GM19455 (cell line): ENCODE measurements at regions not wholly inside any gene's neighbourhood (a gene's known extent, or its start where the extent isn't known, plus 50 kb on each side); places are given as distances from the start of the nearest gene placed in this dataset.

ENCODE experiments used
- ATAC-seq: cut with Tn5 transposase; IDR thresholded peaks from one replicate; pipeline ENCODE4 v1.9.1; 2021; ENCODE audit not compliant: unreplicated experiment

DNA sequence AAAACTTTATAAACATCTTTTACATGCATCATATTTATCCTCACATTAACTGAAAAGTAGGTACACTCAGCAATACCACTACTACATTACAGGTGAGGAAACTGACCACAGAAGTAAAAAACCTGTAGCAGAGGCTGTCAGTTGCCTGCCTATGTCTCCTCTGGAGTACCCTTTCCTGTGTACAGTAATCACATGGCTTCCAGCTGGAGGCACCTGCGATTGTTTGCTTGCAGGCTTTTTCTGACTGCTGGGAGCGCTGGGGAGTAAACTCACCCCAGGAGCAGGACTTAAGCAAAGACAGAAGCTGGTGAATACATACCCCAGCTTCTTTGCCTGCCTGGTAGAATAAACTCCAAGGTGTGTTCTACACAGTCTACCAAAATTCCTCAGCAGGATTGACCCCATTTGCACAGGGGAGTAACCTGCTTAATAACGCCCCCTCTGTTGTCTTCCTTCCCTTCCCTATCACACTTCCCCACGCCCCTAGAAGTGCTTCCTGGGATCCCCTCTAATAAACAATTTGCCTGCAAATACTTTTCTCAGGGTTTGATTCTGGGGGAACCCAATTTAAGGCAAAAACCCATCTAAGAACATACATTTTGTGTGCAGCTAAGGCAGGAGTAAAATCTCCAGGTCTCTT is 138.9 kb downstream of the PTH2R start:
- ATAC-seq: no peak

DNA sequence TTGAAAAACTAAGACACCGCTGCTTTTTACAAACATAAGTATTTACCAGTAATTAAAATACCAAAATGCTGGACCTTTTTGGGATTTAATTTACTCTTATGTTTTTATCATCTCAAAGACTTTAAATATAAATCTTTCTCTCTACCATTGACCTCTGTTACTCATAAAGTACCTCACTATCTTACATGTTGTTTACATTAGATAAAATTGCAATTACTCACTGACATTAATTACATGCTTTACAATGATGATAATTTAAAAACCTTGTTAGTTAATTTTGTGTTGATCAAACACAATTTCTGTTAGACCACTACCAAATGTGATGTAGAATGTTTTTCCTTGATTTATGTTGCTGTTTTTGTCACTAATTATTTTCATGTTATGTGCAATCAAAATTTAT is 139.5 kb downstream of the PTH2R start:
- no peak for ATAC-seq

DNA sequence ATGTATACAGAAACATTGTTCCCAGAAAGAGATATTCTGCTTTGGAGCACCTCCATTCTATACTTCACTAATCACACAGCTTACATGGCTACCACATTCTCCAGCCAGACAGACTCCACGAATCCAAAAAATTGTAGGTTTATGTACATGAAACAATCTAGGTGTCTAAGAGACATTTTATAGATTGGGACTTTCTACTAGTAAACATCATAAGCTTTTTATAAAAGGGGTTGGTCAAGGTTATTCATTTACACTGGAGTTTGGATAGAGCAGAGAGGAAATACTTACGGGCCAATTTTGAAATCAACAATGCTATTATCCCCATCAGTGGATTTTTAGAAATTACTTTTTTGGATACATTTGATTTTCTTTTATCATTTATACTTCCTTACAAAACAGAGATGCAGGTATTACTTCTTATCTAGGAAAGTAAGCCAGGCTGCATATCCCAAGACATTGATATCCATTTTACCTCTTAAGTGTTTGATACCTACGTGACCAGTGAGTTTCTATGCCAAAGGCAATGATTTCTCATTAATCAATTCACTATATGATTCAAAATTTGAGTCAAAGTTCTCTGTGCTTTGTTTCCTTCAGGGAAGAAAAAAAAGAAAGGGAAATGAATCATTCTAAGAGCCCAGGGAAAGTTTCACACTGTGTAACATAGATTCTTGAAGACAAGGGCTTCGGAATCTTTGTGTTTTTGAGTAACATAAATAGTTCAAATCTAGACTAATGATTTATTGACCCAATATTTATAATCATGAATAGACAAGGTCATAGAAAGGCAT is 140.5 kb downstream of the PTH2R start:
- no peak for ATAC-seq

DNA sequence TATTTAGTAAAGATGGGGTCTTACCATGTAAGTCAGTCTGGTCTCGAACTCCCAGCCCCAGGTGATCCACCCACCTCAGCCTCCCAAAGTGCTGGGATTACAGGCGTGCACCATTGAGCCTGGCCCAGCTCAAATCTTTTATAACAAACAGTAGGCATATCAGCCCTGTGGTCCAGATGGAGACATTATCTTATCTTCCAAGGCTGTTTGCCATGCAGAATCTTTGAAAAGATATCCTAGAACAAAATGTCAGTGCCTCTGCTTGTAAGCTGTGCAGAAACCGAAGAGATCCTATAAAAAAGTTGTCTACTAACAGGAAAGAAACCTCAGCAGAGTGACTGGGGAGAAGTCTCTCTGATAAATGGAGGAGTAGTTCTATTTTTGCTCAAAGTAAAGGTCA is 142.1 kb downstream of the PTH2R start:
- no peak for ATAC-seq

DNA sequence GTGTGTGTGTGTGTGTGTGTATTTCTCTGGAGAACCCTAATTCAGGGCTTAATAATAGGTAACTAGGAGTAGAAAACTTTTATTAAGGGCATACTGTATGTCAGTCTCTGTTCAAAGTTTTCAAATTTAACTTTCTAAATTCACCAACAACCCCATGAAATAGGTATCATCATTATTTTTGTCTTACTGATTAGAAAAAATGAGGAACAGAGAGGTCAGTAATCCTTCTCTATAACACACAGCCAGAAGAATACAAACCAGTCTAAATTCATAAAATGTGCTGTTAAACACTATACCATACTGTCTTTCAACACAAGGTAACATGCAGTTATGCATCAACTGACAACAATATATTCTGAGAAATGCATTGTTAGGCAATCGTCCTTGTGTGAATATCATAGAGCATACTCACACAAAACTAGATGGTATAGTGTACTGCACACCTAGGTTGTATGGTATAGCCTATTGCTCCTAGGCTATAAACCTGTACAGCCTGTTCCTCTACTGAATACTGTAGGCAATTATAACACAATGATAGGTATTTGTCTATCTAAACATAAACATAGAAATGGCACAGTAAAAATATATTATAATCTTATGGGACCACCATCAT is 143.1 kb downstream of the PTH2R start:
- ATAC-seq: no peak

DNA sequence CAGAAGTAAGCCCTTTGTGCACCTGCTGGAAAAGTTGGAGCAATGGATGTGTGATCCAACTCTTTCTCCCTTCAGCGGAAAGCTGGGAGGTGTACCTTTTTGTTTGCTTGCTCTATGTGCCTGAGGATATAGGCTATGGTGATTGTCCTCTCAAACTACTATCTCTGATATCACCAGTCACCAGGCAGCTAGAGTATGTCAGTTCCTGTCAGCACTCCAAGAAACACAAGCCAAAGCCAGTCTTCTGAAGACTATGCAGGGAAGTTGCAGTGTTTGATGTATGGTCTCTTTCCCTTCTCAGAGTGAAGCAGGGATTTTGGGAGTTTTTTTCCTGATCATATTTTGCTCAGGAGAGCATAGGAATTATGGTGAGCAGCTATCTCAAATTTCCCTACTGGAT is 146.4 kb downstream of the PTH2R start:
- ATAC-seq: no peak

DNA sequence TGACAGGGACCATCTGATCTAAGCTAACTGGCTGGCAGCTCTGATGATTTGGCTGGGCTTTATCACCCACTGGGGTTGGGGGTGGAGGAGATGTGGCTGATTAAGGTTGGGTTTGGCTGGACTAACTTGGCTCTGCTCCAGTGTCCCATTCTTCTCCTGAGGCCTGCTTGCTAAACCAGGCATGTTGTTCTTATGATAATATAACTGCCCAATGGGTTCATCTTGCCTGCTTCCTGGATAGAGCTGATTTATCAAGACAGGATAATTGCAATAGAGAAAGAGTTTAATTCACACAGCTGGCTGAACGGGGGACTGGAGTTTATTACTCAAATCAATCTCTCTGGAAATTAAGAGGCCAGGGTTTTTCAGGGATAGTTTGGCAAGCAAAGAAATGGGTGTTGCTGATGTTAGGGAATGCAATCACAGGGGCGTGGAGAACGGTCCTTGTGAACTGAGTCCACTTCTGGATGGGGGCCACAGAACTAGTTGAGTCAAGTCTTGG is 150.4 kb downstream of the PTH2R start:
- no peak for ATAC-seq

DNA sequence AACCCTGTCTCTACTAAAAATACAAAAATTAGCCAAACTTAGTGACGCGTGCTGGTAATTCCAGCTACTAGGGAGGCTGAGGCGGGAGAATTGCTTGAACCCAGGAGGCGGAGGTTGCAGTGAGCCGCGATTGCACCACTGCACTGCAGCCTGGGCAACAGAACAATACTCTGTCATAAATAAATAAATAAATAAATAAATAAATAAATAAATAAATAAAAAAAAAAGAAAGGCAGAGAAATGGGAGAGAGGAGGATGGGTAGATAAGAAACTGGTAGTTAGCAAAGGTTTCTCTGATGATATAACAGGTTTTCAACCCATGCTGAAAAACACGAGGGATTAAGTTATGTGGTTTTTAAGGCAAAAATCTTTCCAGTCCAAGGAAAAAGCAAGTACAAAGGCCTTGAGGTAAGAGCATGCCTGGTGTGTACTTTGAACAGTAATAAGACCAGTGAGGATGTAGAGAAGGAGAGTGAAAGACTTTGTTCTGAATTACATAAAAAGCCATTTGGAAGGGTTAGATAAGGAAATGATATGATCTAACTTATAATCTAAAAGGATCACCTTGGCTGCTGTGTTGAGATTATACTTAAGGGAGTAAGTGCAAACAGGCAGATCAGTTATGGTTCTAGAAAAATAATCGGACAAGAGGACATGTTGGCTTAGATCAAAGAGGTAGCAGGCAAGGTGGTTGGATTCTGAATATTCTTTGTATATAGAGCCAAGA is 159.3 kb downstream of the PTH2R start:
- ATAC-seq: no peak

DNA sequence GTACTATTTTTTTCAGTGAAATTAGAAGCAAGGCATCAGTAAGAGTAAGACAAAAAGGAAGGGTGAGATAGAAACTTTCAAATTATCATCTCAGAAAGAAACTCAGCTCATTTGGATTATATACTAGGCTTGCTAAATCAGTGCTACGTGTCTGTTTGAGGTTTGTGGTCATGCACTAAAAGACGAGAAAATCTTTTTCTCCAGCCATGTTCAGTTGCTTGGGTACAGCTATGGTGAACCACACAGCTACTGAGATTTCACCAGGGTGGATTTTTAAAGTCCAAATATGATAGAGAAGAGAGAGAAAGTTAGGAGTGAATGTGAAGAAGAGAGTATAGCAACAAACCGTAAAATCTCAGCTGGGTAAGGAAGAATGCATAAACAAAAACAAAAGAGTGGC is 161.6 kb downstream of the PTH2R start:
- ATAC-seq: no peak

DNA sequence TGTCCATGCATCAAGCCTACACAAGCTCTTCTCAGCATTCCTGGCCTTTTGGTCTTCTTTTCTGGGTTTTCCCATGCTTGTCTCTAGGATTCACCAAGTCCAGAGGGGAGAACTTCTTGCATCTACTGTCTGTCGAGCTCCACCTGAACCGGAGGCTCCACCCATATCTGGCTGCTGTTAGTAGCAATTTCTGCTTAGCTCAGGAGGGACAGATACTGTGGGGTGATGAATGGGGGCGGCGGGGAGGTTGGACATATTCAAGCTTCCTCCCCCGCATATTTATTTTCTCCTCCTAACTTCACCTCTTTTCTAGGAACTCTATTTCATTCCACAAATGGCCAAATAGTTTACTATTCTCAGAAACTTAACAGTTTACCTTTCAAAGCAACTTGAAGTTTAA is 163.5 kb downstream of the PTH2R start:
- ATAC-seq: no peak

DNA sequence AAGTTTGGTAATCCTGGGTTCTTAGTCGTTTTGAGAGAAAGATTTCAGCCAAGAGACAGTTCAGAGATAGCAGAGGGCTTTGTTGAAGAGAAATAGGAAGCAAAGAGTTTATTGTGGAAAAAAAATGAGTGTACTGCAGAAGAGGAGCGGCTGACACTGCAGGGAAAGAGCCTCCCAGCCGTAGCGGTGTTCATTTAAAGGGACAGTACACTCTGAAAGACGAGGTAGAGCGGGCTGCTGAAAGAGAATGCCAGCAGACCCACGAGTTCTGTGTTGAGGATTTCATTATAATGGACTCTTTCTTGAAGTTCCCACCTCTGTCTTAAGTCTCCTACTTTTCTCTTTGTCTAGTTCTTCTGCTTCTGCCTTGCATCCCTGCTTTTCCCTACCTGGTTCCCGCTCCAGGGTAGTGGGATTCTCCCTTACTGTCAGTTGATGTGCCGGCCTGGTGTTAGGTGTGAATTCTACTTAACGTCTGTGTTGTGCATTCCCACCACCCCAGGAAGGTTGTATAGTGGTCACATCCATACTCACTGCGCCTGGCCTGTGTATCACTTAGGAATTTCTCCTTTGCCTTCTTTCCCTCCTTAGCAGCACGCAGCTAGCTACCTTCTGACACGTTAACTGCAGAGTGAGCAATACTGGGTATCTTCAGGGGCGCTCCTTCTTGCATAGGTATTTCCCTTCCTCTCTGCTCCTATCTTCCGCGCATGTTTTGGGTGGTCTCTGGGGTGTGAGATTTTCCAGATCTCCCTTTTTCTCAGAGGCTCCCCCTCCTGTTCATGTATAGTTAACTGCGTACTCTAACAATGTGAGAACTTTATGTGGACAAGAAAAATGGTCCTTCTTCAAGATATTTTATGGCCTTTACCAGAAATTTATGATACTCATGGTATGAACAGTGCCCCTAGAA is 164.5 kb downstream of the PTH2R start:
- no peak for ATAC-seq

DNA sequence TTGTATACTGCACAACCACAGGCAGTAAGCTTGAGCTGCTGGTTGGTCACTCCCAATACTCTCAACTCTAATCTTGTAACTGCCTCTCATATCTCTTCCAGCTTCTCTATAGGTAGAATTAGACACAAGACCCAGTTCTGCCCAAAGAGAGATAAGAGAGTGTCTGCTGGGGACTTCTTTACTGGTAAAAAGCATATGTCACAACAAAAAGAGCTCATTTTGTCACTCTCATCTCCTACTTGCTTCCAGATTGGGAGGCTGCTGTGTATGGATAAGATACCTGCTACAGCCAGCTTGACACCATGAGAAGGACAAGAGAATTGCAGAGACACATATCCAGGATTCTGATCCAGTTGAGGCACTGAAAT is 165.2 kb downstream of the PTH2R start:
- ATAC-seq: no peak

DNA sequence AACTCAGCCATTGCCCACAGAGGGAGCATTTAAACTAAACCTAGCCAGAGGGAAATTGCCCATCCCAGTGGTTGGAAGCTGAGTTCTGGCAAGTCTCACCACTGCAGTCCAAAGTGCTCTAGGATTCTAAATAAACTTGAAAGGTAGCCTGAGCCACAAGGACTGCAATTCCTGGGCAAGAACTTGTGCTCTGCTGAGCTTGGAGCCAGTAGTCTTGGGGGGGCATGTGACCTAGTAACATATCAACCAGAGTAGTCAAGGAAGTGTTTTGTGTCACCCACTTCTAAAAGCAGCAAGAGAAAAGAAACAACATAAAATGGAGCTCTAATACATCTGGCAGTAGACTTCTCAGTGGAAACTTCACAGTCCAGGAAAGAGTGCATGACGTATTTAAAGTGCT is 167.0 kb downstream of the PTH2R start:
- no peak for ATAC-seq

DNA sequence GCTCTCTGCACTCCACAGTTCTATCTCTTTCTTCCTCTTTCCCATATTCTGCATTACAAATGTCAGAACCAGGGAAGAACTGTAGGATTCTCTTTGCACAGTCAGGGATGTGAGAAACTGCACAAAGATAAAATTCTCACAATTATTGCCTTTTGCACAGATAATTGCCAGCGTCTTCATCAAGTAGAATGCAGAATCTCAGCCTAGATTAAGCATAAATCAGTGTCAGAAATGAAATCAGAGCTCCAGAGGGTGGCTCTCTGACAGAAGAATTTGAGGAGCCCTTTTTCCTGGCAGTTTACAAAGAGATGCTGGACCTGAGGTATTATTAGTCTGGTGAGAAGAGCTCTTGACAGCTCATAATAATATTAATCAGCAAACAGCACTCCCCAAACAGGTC is 173.1 kb downstream of the PTH2R start:
- no peak for ATAC-seq

DNA sequence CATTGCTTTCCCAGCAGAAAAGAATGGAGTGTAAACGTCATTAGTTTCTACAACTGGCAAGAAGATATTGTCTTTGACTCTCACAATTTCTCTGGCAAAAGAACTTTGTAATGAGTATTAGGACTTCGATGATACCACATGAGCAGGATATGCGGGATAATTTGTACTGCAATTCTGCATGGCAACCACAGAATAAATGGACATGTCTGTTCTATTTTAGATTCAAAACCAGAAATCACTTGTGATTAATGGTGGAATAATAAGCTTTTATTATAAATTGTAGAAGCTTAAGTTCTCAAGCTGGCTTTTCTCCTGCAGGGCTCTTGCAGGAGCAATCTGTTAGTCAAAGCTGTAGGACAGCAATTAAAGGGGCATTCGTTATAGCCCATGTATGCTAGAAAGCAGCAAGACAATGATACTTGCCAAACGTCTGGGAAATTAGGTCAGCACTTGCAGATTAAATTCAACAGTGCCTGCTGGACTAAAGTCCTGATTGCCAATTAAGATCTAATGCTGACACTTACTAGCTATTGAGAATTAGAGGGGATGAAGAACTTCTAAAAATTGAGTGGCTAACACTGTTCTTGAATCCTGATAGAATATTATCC is 177.9 kb downstream of the PTH2R start:
- no peak for ATAC-seq

DNA sequence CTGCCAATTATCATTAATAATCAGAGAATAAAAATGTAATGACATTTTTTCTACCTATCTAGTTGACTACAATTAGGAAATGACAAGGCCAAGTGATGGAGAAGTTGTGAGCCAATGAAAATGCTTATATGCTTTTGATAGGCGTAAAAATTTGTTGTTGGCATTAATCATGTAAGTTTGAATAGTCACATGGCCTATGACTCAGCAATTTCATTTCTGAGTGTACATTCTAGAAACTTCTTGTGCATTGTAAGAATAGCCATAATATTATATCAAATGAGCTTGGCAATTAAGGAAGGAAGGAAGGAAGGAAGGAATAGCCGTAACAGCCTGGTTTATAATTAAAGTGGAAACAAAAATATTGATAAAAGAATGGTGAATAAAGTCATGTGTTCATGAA is 179.9 kb downstream of the PTH2R start:
- ATAC-seq: no peak

DNA sequence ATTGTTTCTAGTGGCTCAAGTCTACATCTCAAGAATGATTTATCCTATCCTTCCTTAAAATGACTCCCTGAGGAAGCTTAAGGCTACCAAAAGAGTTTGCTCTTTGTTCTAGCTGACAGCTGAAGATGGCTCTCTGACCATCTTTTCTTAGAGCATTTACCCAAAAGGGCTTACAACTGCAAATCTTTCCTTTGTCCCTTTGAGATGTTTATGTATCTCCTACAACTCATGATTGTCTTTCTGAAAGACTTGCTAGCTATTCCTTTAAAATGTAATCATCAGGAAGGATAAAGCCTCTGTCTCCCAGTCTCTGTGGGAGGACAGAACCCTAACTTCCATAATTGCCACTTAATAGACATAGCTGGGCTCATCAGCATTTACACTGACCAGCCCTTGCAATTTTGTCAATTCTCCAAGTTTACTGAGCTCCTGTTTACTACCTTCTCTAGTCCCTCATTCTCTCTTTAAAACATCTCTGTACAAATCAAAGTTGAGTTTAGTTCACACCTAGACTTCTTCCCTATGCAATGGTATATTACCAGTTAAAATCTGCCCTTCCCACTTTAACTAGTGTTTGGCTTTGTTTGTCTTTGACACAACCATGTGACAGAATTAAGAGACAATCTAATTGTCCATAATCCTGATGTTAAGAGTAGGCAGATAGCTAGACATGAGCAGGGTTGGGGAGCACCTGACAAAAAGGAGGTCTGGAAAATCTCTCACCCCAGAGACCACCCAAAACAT is 188.2 kb downstream of the PTH2R start:
- ATAC-seq: no peak

DNA sequence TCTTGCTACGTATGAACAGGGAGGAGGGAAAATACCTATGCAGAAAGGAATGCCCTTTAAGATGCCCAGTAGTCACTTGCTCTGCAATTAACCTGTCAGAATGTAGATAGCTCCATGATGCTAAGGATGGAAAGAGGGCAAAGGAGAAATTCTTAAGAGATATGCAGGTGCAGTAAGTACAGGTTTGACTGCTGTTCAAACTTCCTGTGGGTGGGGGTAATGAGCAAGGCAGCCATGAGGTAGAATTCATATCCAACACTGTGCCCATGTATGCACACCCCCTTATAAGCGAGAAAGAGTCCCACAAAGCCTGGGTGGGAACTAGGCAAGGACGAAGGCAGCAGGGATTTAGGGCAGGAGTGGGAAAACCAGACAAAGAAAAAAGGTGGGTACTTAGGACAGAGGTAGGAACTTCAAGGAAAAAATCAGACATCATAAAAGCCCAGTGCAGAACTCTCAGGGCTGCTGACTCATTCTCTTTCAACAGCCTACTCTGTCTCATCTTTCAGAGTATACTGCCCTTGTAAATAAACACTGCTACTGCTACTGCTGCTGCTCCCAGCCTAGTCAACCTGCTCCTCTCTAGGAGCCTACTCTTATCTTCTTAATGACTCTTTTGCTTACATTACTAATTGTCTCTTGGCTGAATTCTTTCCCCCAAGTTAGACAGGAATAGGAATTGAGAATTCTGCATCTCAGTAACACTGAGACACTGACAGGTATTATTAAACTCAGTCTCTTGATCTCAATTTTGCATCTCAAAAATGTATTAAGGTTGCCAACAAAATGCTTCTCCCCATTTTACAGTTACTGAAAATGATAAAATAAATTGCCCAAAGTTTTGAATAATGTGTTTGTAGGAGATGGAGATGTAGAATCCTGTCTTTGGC is 189.0 kb downstream of the PTH2R start:
- no peak for ATAC-seq
